HepG2 (cell line): ENCODE measurements at regions not wholly inside any gene's neighbourhood (a gene's known extent, or its start where the extent isn't known, plus 50 kb on each side); places are given as distances from the start of the nearest gene placed in this dataset.

Experiments
- DNMT1 ChIP-seq: sonication (generic); formaldehyde crosslinking; IDR thresholded peaks from 2 replicates; pipeline ENCODE4 v1.5.1; 2020; ENCODE audit warnings: mild to moderate bottlenecking, missing genetic modification reagents
- IRX3 ChIP-seq: sonication (generic); formaldehyde crosslinking; IDR thresholded peaks from 2 replicates; pipeline ENCODE4 v1.8.1; 2023; ENCODE audit warnings: mild to moderate bottlenecking, low read depth, missing genetic modification reagents, borderline replicate concordance
- NFE2 ChIP-seq: sonication (generic); formaldehyde crosslinking; IDR thresholded peaks from 2 replicates; pipeline ENCODE4 v1.4.0; 2020; ENCODE audit warnings: missing genetic modification reagents
- RAD21 ChIP-seq: fragments of 450-650 bp; formaldehyde crosslinking; IDR thresholded peaks from 2 replicates; pipeline ENCODE4 v1.5.0; 2020; ENCODE audit warnings: mild to moderate bottlenecking
- ZC3H13 ChIP-seq: sonication (generic); formaldehyde crosslinking; IDR thresholded peaks from 2 replicates; pipeline ENCODE4 v1.8.1; 2023; ENCODE audit warnings: mild to moderate bottlenecking, missing genetic modification reagents, moderate library complexity
- ZNF292 ChIP-seq: sonication (generic); formaldehyde crosslinking; IDR thresholded peaks from 2 replicates; pipeline ENCODE4 v1.8.1; 2022; ENCODE audit warnings: mild to moderate bottlenecking, low read depth, missing genetic modification reagents, borderline replicate concordance

DNA sequence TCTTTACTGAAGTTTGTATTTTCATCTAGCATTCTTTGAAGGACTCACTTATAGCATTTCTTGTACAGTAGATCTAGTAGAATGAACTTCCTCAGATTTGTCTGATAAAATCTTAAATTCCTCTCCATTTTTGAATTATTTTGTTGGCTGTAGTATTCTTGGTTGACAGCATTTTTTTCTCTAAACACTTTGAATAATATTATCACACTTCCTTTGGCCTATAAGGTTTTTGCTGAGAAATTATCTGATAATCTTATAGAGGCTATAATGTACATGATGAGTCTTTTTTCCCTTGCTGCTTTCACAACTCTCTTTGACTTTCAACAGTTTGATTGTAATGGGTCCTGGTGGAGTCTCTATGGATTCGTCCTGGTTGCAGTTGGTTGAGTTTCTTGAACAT lies 169.5 kb downstream of the NOL4 start:
- TF ChIP-seq ZNF292 (CRISPR knock-in tag): no peak
- TF ChIP-seq RAD21 (CRISPR knock-in tag): no peak
- no peak for TF ChIP-seq NFE2 (CRISPR knock-in tag)
- no peak for TF ChIP-seq IRX3 (CRISPR knock-in tag)
- TF ChIP-seq ZC3H13 (CRISPR knock-in tag): no peak
- TF ChIP-seq DNMT1 (CRISPR knock-in tag): no peak
